Endothelial cell of umbilical vein (primary cell): ENCODE measurements at regions not wholly inside any gene's neighbourhood (a gene's known extent, or its start where the extent isn't known, plus 50 kb on each side); places are given as distances from the start of the nearest gene placed in this dataset.

ENCODE experiments used
- BruUV-seq: library from RNA; stranded (reverse); fragments of 400-500 nt; replicated peaks from 2 replicates; lab custom pipeline; 2021; lab: Mats Ljungman, UMichigan
- CTCF ChIA-PET: fragments of 300-600, 350-600 bp; sonication (Branson Sonifier 250); formaldehyde crosslinking; loops from one replicate; lab custom pipeline; 2021; ENCODE audit warnings: antibody characterized with exemption, inconsistent platforms; lab: Charles Lee
- POLR2A ChIA-PET: fragments of 300-600, 350-600 bp; sonication (Branson Sonifier 250); formaldehyde crosslinking; loops from one replicate; lab custom pipeline; 2021; ENCODE audit warnings: antibody characterized with exemption, inconsistent platforms; lab: Charles Lee
- DNase-seq: peaks from one replicate; pipeline ENCODE4 v3.0.0-alpha.2; 2011; ENCODE audit warnings: low read depth, low spot score
- FAIRE-seq: peaks from 2 replicates; lab custom pipeline; 2011; peaks lifted over from hg19 to GRCh38; lab: Jason Lieb, UNC
- H2AFZ ChIP-seq: 2 replicates; pipeline ENCODE4 v1.6.0; 2012; ENCODE audit warnings: low read depth, low read length, control low read depth, inconsistent platforms
- H3K27ac ChIP-seq: 2 replicates; pipeline ENCODE4 v1.5.1; 2011; ENCODE audit warnings: low read depth, mild to moderate bottlenecking, control low read depth, low read length, moderate library complexity; ENCODE audit not compliant: insufficient read depth
- H3K27me3 ChIP-seq, 2 experiments: 2 replicates each; pipeline versions ENCODE4 v1.6.0 to v1.6.1; 2011; ENCODE audit warnings: low read length in 2 of 2, mixed read lengths in 1 of 2; ENCODE audit not compliant: control insufficient read depth in 2 of 2, insufficient read depth in 2 of 2
- H3K36me3 ChIP-seq, 2 experiments: 2 replicates in 1 of 2; 3 replicates in 1 of 2; pipeline ENCODE4 v1.5.1; 2011; ENCODE audit warnings: low read length in 2 of 2, mild to moderate bottlenecking in 1 of 2, moderate library complexity in 1 of 2; ENCODE audit not compliant: control insufficient read depth in 2 of 2, insufficient read depth in 2 of 2; ENCODE audit errors: extremely low read depth in 1 of 2
- H3K4me1 ChIP-seq: 3 replicates; pipeline ENCODE4 v1.5.1; 2011; ENCODE audit warnings: mild to moderate bottlenecking, low read length; ENCODE audit not compliant: control insufficient read depth, insufficient read depth; ENCODE audit errors: extremely low read depth
- H3K4me2 ChIP-seq: 2 replicates; pipeline ENCODE4 v1.6.1; 2011; ENCODE audit warnings: low read length, control low read depth, mixed read lengths; ENCODE audit not compliant: insufficient read depth
- H3K4me3 ChIP-seq, 3 experiments: fragments of 200-600 bp in 1 of 3; sonication (generic), shearing (Covaris generic) in 1 of 3; replicated peaks in 1 of 3; 2 replicates each; pipeline ENCODE4 v1.5.1; 2011 to 2016; ENCODE audit warnings: control low read depth in 3 of 3, low read length in 3 of 3, mild to moderate bottlenecking in 2 of 3, inconsistent platforms in 1 of 3, low read depth in 1 of 3, moderate library complexity in 1 of 3; ENCODE audit not compliant: insufficient read depth in 1 of 3
- H3K79me2 ChIP-seq: 2 replicates; pipeline ENCODE4 v1.6.0; 2012; ENCODE audit warnings: low read length, inconsistent platforms; ENCODE audit not compliant: control insufficient read depth, insufficient read depth
- H3K9ac ChIP-seq: replicated peaks from 2 replicates; pipeline ENCODE3; 2011; ENCODE audit warnings: low read length, control low read depth; ENCODE audit not compliant: insufficient read depth; ENCODE audit errors: extremely low read depth
- H3K9me1 ChIP-seq: replicated peaks from 3 replicates; pipeline ENCODE4 v1.6.0; 2011; ENCODE audit warnings: mild to moderate bottlenecking, low read length; ENCODE audit not compliant: control insufficient read depth, insufficient read depth; ENCODE audit errors: extremely low read depth
- H3K9me3 ChIP-seq: replicated peaks from 2 replicates; pipeline ENCODE4 v1.5.1; 2012; ENCODE audit warnings: low read length, inconsistent platforms; ENCODE audit not compliant: control insufficient read depth, insufficient read depth
- H4K20me1 ChIP-seq: replicated peaks from 2 replicates; pipeline ENCODE3; 2011; ENCODE audit warnings: mild to moderate bottlenecking, low read length; ENCODE audit not compliant: control insufficient read depth, insufficient read depth; ENCODE audit errors: extremely low read depth
- CTCF ChIP-seq, 2 donors: IDR thresholded peaks; 1 replicate in 1 of 2; 2 replicates in 1 of 2; pipeline ENCODE4 v1.5.1; 2011; ENCODE audit warnings: low read length in 2 of 2, mild to moderate bottlenecking in 2 of 2, moderate library complexity in 2 of 2, control low read depth in 1 of 2, inconsistent platforms in 1 of 2, low read depth in 1 of 2; ENCODE audit not compliant: insufficient read depth in 1 of 2; ENCODE audit errors: extremely low read depth in 1 of 2
- EZH2 ChIP-seq: IDR thresholded peaks from 2 replicates; pipeline ENCODE4 v1.6.1; 2012; ENCODE audit warnings: borderline replicate concordance, low read depth, mild to moderate bottlenecking, moderate library complexity, low read length, inconsistent platforms; ENCODE audit not compliant: severe bottlenecking
- FOS ChIP-seq: IDR thresholded peaks from 2 replicates; pipeline ENCODE4 v1.6.1; 2011; ENCODE audit warnings: mild to moderate bottlenecking, low read length, moderate library complexity, borderline replicate concordance; ENCODE audit not compliant: insufficient read depth
- GATA2 ChIP-seq: IDR thresholded peaks from 2 replicates; pipeline ENCODE4 v1.7.0; 2011; ENCODE audit warnings: low read depth, mild to moderate bottlenecking, moderate library complexity, mixed read lengths, low read length; ENCODE audit not compliant: insufficient read length, insufficient read depth
- JUN ChIP-seq: IDR thresholded peaks from 2 replicates; pipeline ENCODE4 v1.6.1; 2011; ENCODE audit warnings: borderline replicate concordance, low read depth; ENCODE audit not compliant: insufficient read length, insufficient read depth
- MAX ChIP-seq: IDR thresholded peaks from 2 replicates; pipeline ENCODE4 v1.6.1; 2011; ENCODE audit not compliant: insufficient read depth, insufficient read length
- MYC ChIP-seq: IDR thresholded peaks from one replicate; pipeline ENCODE4 v1.6.1; 2011; ENCODE audit warnings: mild to moderate bottlenecking, low read depth, low read length
- POLR2A ChIP-seq: IDR thresholded peaks from 2 replicates; pipeline ENCODE4 v1.6.1; 2012; ENCODE audit warnings: low read depth, mild to moderate bottlenecking, control low read depth, low read length
- POLR2AphosphoS5 ChIP-seq: IDR thresholded peaks from 2 replicates; pipeline ENCODE4 v1.6.1; 2012; ENCODE audit warnings: low read depth, mild to moderate bottlenecking, control low read depth, low read length, moderate library complexity; ENCODE audit not compliant: insufficient read depth
- dilution Hi-C: fragments of 300-500 bp; cut with MboI; formaldehyde crosslinking; loops from one replicate; pipeline ENCODE4 v1.15.0; 2019; ENCODE audit warnings: low sequenced_read_pairs; ENCODE audit not compliant: extremely low pct_ligation_motif_present
- intact Hi-C: fragments of 100-400 bp; cut with micrococcal nuclease; formaldehyde crosslinking; loops from one replicate; pipeline ENCODE4 v1.10.0; 2022

GRCh38 chr9:21560281-21560745 lies 78.2 kb upstream of the IFNE start:
- TF ChIP-seq POLR2A (no peak), FOS (no peak), EZH2 (no peak), GATA2 (no peak), JUN (no peak), MYC (no peak), CTCF (IDR thresholded peaks at IDR 0.05; ENCODE audit: extremely low read depth in 1 of 2, insufficient read depth in 1 of 2, low read depth in 1 of 2, low read length in 2 of 2) (no peak), POLR2AphosphoS5 (no peak), MAX (no peak)
- dilution Hi-C loops: loop anchor here (25.0 kb wide), 1 partner anchor 227 kb away; no protein-coding TSS in a partner anchor
- Histone ChIP-seq H3K27me3 (no peaks in the 10 kb centered on the region), H3K4me3 (peak overlapping the region; percentile 30 to 97 (median 78)), H2AFZ (peak overlapping the region; percentile 81), H3K36me3 (no peaks in the 10 kb centered on the region), H3K27ac (peak overlapping the region; percentile 81), H4K20me1 (no peaks in the 10 kb centered on the region), H3K4me2 (peak overlapping the region; percentile 80), H3K9ac (peak overlapping the region; percentile 98), H3K9me3 (no peaks in the 10 kb centered on the region), H3K4me1 (peaks cover 18% of the 10 kb centered on the region), H3K9me1 (no peaks in the 10 kb centered on the region), H3K79me2 (peaks cover 56% of the 10 kb centered on the region)
- TSS peak; percentile 45 for BruUV-seq
- FAIRE-seq (no peak), DNase-seq (no peak)
- ChIA-PET CTCF (interaction anchor here (0.9 to 3.5 kb wide), 8 partner anchors 16 to 325 kb away, joined by 3 to 23 read pairs (median 8); no protein-coding TSS in a partner anchor), POLR2A (interaction anchor here (1.0 kb wide), 1 partner anchor 16 kb away, joined by 3 read pairs; no protein-coding TSS in a partner anchor)
- intact Hi-C loops: no loop called here
